ENCODE measurements at regions not wholly inside any gene's neighbourhood (a gene's known extent, or its start where the extent isn't known, plus 50 kb on each side); places are given as distances from the start of the nearest gene placed in this dataset.

GRCh38 chr9:89712283-89712682 lies 107.5 kb downstream of the GADD45G start:
- TF ChIP-seq CTCF (IDR thresholded peaks at IDR 0.05), result no peak

- no peak for TF ChIP-seq CTCF (IDR thresholded peaks at IDR 0.05)
Measured at GRCh38 chr9:89714321-89714720, 109.5 kb downstream of the GADD45G start.

- TF ChIP-seq CTCF (IDR thresholded peaks at IDR 0.05), result no peak
Measured at GRCh38 chr9:89715318-89715858, 110.6 kb downstream of the GADD45G start.

GRCh38 chr9:89715881-89716280 lies 111.1 kb downstream of the GADD45G start:
- TF ChIP-seq CTCF (IDR thresholded peaks at IDR 0.05), result no peak

- TF ChIP-seq CTCF (IDR thresholded peaks at IDR 0.05), result no peak
Measured at GRCh38 chr9:89716559-89716958, 111.7 kb downstream of the GADD45G start.

GRCh38 chr9:89718176-89718575 lies 113.4 kb downstream of the GADD45G start:
- no peak for TF ChIP-seq CTCF (IDR thresholded peaks at IDR 0.05)

- TF ChIP-seq CTCF (IDR thresholded peaks at IDR 0.05), result no peak
Measured at GRCh38 chr9:89718651-89719050, 113.8 kb downstream of the GADD45G start.

- no peak for TF ChIP-seq CTCF (IDR thresholded peaks at IDR 0.05)
Measured at GRCh38 chr9:89719202-89719601, 114.4 kb downstream of the GADD45G start.
